ENCODE measurements at regions not wholly inside any gene's neighbourhood (a gene's known extent, or its start where the extent isn't known, plus 50 kb on each side); places are given as distances from the start of the nearest gene placed in this dataset.

DNA sequence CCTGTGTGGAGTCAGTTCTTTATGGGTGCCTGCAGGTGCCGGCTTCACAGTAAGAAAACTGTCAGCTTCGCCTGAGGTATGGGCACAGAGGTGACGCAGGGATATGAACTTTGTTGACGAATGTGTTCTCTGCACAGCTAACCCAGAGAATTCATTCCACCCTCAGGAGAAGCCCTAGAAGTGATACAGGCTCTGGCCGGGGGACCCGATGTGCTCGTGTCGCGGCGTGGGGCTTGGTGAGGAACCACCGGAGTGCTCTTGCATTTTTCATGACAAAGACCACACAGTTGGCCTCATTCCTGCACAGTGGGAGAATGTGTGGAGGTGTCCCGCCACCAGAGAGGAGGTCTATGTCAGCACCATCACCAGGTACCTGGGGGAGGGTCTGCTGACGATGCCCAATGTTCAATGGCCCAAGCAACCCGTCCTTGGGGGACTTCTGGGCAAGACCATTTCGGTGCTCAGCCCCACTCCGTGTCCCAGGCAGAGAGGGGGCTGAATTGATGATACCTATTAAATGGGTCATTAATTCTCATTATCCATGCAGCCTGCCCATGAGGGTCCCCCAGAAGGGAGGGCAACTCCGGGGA lies 147.5 kb upstream of the RTL1 start:
- no peak for TF ChIP-seq CTCF (IDR thresholded peaks at IDR 0.05; ENCODE audit: insufficient read depth, low read depth, low read length)
- TF ChIP-seq EZH2 (IDR thresholded peaks at IDR 0.05; ENCODE audit: insufficient read depth, low read length), result no peak

All from astrocyte (in vitro differentiated cells and primary cell).